NT2/D1 (cell line): ENCODE measurements at regions not wholly inside any gene's neighbourhood (a gene's known extent, or its start where the extent isn't known, plus 50 kb on each side); places are given as distances from the start of the nearest gene placed in this dataset.
A peak's percentile ranks its signal among the peaks of the same experiment; 100 is the strongest.

Experiments
- DNase-seq: peaks from one replicate; pipeline ENCODE4 v3.0.0-alpha.2; 2011; ENCODE audit warnings: low read depth, low spot score
- H3K27me3 ChIP-seq: 2 replicates; pipeline ENCODE4 v1.6.0; 2011; ENCODE audit warnings: mild to moderate bottlenecking; ENCODE audit not compliant: insufficient read length, insufficient read depth
- H3K36me3 ChIP-seq: 2 replicates; pipeline ENCODE4 v1.6.1; 2011; ENCODE audit warnings: mild to moderate bottlenecking, low read length, mixed read lengths; ENCODE audit not compliant: insufficient read depth, insufficient read length
- H3K4me1 ChIP-seq: 2 replicates; pipeline ENCODE4 v1.5.1; 2011; ENCODE audit not compliant: insufficient read depth, insufficient read length
- H3K4me3 ChIP-seq: 2 replicates; pipeline ENCODE4 v1.5.1; 2011; ENCODE audit warnings: low read depth; ENCODE audit not compliant: insufficient read length
- H3K9ac ChIP-seq: 2 replicates; pipeline ENCODE4 v1.6.0; 2011; ENCODE audit warnings: low read depth; ENCODE audit not compliant: insufficient read length
- H3K9me3 ChIP-seq: 2 replicates; pipeline ENCODE4 v1.5.1; 2011; ENCODE audit warnings: mild to moderate bottlenecking, low read length; ENCODE audit not compliant: insufficient read depth
- SUZ12 ChIP-seq: IDR thresholded peaks from 2 replicates; pipeline ENCODE4 v1.6.1; 2011; ENCODE audit not compliant: insufficient read length, insufficient read depth; ENCODE audit errors: extremely low read depth
- YY1 ChIP-seq: IDR thresholded peaks from 2 replicates; pipeline ENCODE4 v1.6.1; 2011; ENCODE audit not compliant: insufficient read length, insufficient read depth
- ZNF274 ChIP-seq: IDR thresholded peaks from 2 replicates; pipeline ENCODE4 v1.6.1; 2011; ENCODE audit warnings: mild to moderate bottlenecking, low read depth, low read length

GRCh38 chr11:11691296-11692151 is 69.7 kb upstream of the GALNT18 start:
- H3K27me3 ChIP-seq, result no peaks in the 10 kb centered on the region
- no peaks in the 10 kb centered on the region for H3K4me1 ChIP-seq
- peak; percentile 59 for DNase-seq
- no peak for TF ChIP-seq SUZ12
- TF ChIP-seq YY1, result no peak
- TF ChIP-seq ZNF274, result no peak
- H3K9me3 ChIP-seq, result no peaks in the 10 kb centered on the region
- H3K9ac ChIP-seq, result no peak overlapping the region
- H3K36me3 ChIP-seq, result no peaks in the 10 kb centered on the region
- peak overlapping the region; percentile 8 for H3K4me3 ChIP-seq

DNA sequence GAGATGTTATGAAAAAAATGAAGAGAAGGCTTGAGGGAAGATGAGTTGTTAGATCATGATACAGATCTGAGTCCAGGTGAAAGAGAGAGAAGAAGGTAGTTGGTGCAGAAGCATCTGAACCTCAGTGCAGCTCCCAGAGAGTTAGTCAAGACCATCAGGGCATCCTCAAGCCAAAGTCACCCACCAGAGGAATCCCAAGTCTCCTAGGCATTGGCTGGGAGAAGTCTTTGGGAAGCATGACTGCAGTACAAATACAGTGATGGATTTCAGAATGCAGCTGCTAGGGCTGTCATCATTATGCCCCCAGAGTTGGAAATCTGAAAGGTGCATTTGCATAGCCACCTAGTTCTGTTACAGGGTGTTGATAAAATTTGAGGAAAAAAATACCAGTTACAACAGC is 59.7 kb upstream of the GALNT18 start:
- Histone ChIP-seq H3K9ac (no peak overlapping the region), H3K36me3 (no peaks in the 10 kb centered on the region), H3K4me1 (no peaks in the 10 kb centered on the region), H3K27me3 (no peaks in the 10 kb centered on the region), H3K9me3 (no peaks in the 10 kb centered on the region), H3K4me3 (no peak overlapping the region)
- no peak for TF ChIP-seq YY1
- no peak for TF ChIP-seq SUZ12
- TF ChIP-seq ZNF274, result no peak
- no peak for DNase-seq

GRCh38 chr11:11677672-11678356 is 56.0 kb upstream of the GALNT18 start:
- no peak for TF ChIP-seq SUZ12
- TF ChIP-seq YY1, result no peak
- TF ChIP-seq ZNF274, result no peak
- no peaks in the 10 kb centered on the region for H3K9me3 ChIP-seq
- no peaks in the 10 kb centered on the region for H3K36me3 ChIP-seq
- no peaks in the 10 kb centered on the region for H3K27me3 ChIP-seq
- H3K4me1 ChIP-seq, result no peaks in the 10 kb centered on the region
- H3K4me3 ChIP-seq, result no peak overlapping the region
- no peak for DNase-seq
- H3K9ac ChIP-seq, result no peak overlapping the region

- Histone ChIP-seq H3K4me3 (no peak overlapping the region), H3K9ac (no peak overlapping the region), H3K27me3 (no peaks in the 10 kb centered on the region), H3K36me3 (no peaks in the 10 kb centered on the region), H3K4me1 (peaks cover 6% of the 10 kb centered on the region), H3K9me3 (no peaks in the 10 kb centered on the region)
- DNase-seq, result no peak
- no peak for TF ChIP-seq ZNF274
- no peak for TF ChIP-seq YY1
- TF ChIP-seq SUZ12, result no peak
Observed at GRCh38 chr11:11675671-11676181, 53.9 kb upstream of the GALNT18 start.

GRCh38 chr11:11672789-11673188 is 51.0 kb upstream of the GALNT18 start:
- Histone ChIP-seq H3K36me3 (no peaks in the 10 kb centered on the region), H3K9ac (no peak overlapping the region), H3K27me3 (no peaks in the 10 kb centered on the region), H3K4me3 (no peak overlapping the region), H3K9me3 (no peaks in the 10 kb centered on the region), H3K4me1 (peaks cover 6% of the 10 kb centered on the region)
- no peak for TF ChIP-seq ZNF274
- no peak for TF ChIP-seq SUZ12
- no peak for TF ChIP-seq YY1
- DNase-seq, result no peak

GRCh38 chr11:11672101-11672500 is 50.3 kb upstream of the GALNT18 start:
- no peak for TF ChIP-seq ZNF274
- no peak for TF ChIP-seq SUZ12
- TF ChIP-seq YY1, result no peak
- no peaks in the 10 kb centered on the region for H3K27me3 ChIP-seq

More at GRCh38 chr11:11672101-11672500, 50.3 kb upstream of the GALNT18 start:
- no peak for DNase-seq
- H3K4me3 ChIP-seq, result no peak overlapping the region
- H3K9me3 ChIP-seq, result 0 out of 2 replicates have a peak, but pooled peaks cover 3% of the 10 kb centered on the region
- no peak overlapping the region for H3K9ac ChIP-seq
- H3K36me3 ChIP-seq, result no peaks in the 10 kb centered on the region
- peaks cover 6% of the 10 kb centered on the region for H3K4me1 ChIP-seq
